Body of pancreas (tissue), 4 donors: ENCODE measurements at regions not wholly inside any gene's neighbourhood (a gene's known extent, or its start where the extent isn't known, plus 50 kb on each side); places are given as distances from the start of the nearest gene placed in this dataset.

Experiments
- ATAC-seq: fragments of 150-250 bp; one replicate; pipeline ENCODE4 v1.9.1; 2016
- DNase-seq, 4 donors: peaks; one replicate each; pipeline ENCODE4 v3.0.0-alpha.2; 2019
- H3K27ac ChIP-seq, 4 donors: fragments of 200-600 bp; sonication (generic); 1 replicate in 3 of 4; 2 replicates in 1 of 4; pipeline versions ENCODE4 v1.5.1 to v1.6.1; 2016 to 2019; ENCODE audit warnings: mild to moderate bottlenecking in 1 of 4, mixed read lengths in 1 of 4, moderate library complexity in 1 of 4
- H3K27me3 ChIP-seq, 2 donors: fragments of 200-600 bp; sonication (generic); one replicate each; pipeline ENCODE4 v1.6.0; 2016; ENCODE audit warnings: mild to moderate bottlenecking in 1 of 2
- H3K36me3 ChIP-seq, 2 donors: fragments of 200-600 bp; sonication (generic); replicated peaks in 1 of 2; 2 replicates each; pipeline ENCODE4 v1.5.1; 2016; ENCODE audit warnings: low read depth in 2 of 2; ENCODE audit not compliant: insufficient read depth in 1 of 2
- H3K4me1 ChIP-seq: fragments of 200-600 bp; sonication (generic); one replicate; pipeline ENCODE4 v1.6.0; 2016
- H3K4me3 ChIP-seq, 2 donors: fragments of 200-600 bp; sonication (generic); 1 replicate in 1 of 2; 2 replicates in 1 of 2; pipeline ENCODE4 v1.5.1; 2016 to 2019
- H3K9me3 ChIP-seq, 3 donors: fragments of 200-600 bp; sonication (generic); 1 replicate in 2 of 3; 2 replicates in 1 of 3; pipeline ENCODE4 v1.5.1; 2016
- POLR2A ChIP-seq, 3 donors: fragments of 450-650 bp; IDR thresholded peaks; one replicate each; pipeline ENCODE4 v1.6.1; 2016; ENCODE audit warnings: antibody characterized with exemption in 3 of 3, mild to moderate bottlenecking in 2 of 3
- WGBS, 2 donors: methylation state at CpG; one replicate each; pipeline ENCODE4 v1.1.5; 2017; 5-methylcytosine and 5-hydroxymethylcytosine counted together
- intact Hi-C: fragments of 100-400 bp; cut with DNase I; formaldehyde crosslinking; loops from one replicate; pipeline ENCODE4 v1.15.1; 2023
- TF ChIP-seq, protein P1 (sequence below), 7 experiments: fragments of 450-650 bp in 4 of 7; fragments of 200-600 bp in 3 of 7; sonication (generic) in 3 of 7; IDR thresholded peaks; one replicate each; pipeline ENCODE4 v1.5.1; 2016 to 2019; ENCODE audit warnings: antibody characterized with exemption in 7 of 7

DNA sequence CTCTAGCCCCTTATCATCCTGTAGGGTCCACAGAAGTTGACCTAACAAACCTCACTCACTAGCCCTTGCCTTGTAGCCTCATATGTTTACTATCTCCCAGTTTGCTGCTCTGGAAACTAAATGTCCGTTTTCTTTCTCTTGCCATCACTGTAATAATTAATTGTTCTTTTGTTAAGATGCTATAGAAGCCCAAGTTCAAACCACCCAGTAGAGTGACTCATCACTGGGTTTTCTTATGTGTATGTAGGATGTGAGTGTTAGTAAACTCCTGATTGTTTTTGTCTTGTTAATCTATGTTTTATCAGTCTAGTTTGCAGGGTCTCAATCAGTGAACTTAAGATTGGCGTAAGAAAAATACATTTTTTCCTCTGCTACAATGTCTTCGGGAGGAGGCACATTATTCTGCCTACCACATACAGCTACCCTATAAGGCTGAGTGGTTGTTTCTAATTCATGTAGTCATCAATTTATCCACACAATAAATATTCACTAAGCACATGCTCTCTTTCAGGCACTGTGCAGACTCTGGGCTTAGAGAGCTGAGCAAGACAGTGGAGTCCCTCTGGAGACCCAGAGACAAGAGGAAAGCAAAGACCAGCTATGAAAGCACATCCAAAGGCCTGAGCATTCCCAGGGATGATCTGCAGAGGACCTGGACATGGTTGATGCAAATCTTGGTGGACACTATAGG lies 474.1 kb upstream of the AKR1E2 start:
- Histone ChIP-seq H3K9me3 (no peaks in the 10 kb centered on the region), H3K4me3 (no peak overlapping the region), H3K27ac (no peak overlapping the region), H3K36me3 (no peaks in the 10 kb centered on the region), H3K27me3 (no peaks in the 10 kb centered on the region), H3K4me1 (peaks cover 12% of the 10 kb centered on the region)
- ATAC-seq (no peak), DNase-seq (no peak)
- intact Hi-C loops: no loop called here
- WGBS, 2 donors: 64 to 68% methylated on average over 3 of the region's 3 CpGs
- TF ChIP-seq, protein P1, sequence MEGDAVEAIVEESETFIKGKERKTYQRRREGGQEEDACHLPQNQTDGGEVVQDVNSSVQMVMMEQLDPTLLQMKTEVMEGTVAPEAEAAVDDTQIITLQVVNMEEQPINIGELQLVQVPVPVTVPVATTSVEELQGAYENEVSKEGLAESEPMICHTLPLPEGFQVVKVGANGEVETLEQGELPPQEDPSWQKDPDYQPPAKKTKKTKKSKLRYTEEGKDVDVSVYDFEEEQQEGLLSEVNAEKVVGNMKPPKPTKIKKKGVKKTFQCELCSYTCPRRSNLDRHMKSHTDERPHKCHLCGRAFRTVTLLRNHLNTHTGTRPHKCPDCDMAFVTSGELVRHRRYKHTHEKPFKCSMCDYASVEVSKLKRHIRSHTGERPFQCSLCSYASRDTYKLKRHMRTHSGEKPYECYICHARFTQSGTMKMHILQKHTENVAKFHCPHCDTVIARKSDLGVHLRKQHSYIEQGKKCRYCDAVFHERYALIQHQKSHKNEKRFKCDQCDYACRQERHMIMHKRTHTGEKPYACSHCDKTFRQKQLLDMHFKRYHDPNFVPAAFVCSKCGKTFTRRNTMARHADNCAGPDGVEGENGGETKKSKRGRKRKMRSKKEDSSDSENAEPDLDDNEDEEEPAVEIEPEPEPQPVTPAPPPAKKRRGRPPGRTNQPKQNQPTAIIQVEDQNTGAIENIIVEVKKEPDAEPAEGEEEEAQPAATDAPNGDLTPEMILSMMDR (IDR thresholded peaks at IDR 0.05): no peak
- no peak for TF ChIP-seq POLR2A (IDR thresholded peaks at IDR 0.05)

DNA sequence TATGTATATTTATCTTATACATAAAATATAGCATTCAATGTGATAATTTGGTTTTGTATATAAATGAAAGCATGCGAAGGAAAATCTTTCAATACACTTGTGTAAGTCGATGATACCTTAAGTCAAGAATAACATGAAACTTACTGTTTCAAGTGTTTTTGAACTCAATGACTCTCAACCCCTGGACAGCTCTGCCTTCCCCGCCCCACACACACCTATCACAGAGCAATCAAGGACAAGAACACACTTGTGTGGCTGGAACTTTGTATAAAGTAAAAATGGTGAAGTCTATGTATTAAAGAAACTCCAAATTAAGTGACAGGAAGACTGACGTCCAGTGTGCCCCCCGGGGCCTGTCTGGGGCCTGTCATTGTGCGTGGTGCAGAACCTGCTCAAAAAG lies 478.6 kb upstream of the AKR1E2 start:
- DNase-seq (no peak), ATAC-seq (no peak)
- intact Hi-C loops: no loop called here
- Histone ChIP-seq H3K36me3 (no peaks in the 10 kb centered on the region), H3K4me3 (no peak overlapping the region), H3K27ac (no peak overlapping the region), H3K9me3 (no peaks in the 10 kb centered on the region), H3K27me3 (no peaks in the 10 kb centered on the region), H3K4me1 (no peaks in the 10 kb centered on the region)
- no peak for TF ChIP-seq POLR2A (IDR thresholded peaks at IDR 0.05)
- TF ChIP-seq, protein P1 (IDR thresholded peaks at IDR 0.05): no peak
- 68 to 73% methylated on average over 6 of the region's 6 CpGs for WGBS, 2 donors

DNA sequence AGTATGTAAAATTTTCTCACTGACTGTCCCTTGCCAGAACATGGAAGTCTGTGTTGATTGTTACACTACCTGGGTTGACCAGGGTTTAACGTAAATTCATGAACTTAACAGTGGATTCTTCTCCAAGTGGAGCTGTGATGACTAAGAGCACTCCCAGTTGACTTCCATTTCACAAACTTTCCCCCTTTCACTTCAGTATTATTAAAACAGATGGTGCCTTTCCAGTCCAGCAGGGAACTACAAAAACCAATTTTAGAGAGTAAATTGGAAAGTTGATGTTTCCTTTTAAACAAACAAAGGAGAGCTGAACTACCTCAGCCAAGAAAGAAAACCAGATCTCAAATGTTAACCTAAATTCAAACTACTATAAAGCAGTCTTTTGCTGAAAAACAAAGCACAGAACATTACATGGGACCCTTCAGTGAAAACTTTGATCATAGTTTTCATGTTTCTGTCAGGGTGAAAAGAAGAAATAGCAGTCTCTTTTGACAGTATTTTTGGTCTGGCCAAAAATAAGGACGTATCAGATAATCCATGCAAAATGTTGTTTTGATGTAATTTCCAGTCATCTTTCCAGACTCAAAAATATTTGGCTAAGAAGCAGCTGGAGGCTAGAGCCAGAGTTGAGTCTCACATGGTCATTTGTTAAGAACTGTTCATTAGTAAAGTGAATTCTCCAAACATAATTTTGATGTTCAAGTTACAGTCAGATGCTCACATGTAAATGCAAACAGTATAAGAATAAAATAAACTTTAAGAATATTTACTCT lies 479.9 kb upstream of the AKR1E2 start:
- Histone ChIP-seq H3K27me3 (no peaks in the 10 kb centered on the region), H3K36me3 (no peaks in the 10 kb centered on the region), H3K4me1 (no peaks in the 10 kb centered on the region), H3K27ac (peak overlapping the region in 1 of 4 donors; percentile 29), H3K4me3 (no peak overlapping the region), H3K9me3 (no peaks in the 10 kb centered on the region)
- DNase-seq (no peak), ATAC-seq (no peak)
- WGBS, 2 donors: 56 to 64% methylated on average over 2 of the region's 2 CpGs
- no peak for TF ChIP-seq POLR2A (IDR thresholded peaks at IDR 0.05)
- TF ChIP-seq, protein P1 (IDR thresholded peaks at IDR 0.05): no peak
- intact Hi-C loops: no loop called here

DNA sequence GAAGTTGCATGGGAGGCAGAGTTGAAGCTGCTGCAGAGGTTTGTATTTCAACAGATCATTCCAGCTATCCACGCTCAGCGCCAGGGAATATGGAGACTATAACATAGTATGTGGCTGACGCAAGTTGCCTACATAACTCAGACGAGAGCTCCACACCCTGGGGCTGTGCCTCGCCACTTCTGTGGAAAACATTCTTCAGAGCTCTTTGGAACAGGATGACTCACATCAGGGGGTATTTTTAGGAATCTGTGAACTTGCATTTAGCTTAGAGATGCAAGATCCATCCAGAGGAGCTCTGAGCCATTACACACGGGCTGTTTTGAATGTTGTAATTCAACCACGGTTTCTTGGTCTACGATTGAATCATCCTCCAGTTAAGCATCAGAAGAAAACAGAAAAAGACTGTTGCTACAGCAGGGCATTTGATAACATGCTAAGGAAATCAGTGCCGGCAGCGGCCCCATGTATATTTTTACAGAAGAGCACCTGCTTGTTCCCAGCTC lies 481.5 kb upstream of the AKR1E2 start:
- Histone ChIP-seq H3K27me3 (no peaks in the 10 kb centered on the region), H3K36me3 (no peaks in the 10 kb centered on the region), H3K27ac (no peak overlapping the region), H3K9me3 (no peaks in the 10 kb centered on the region), H3K4me3 (no peak overlapping the region), H3K4me1 (no peaks in the 10 kb centered on the region)
- ATAC-seq: peak; percentile 64
- intact Hi-C loops: no loop called here
- WGBS, 2 donors: 52 to 68% methylated on average over 10 of the region's 10 CpGs
- peak in 3 of 4 donors; percentile 20 to 60 (median 25) for DNase-seq
- TF ChIP-seq, protein P1 (IDR thresholded peaks at IDR 0.05): no peak
- no peak for TF ChIP-seq POLR2A (IDR thresholded peaks at IDR 0.05)
